HepG2 (cell line): ENCODE measurements at regions not wholly inside any gene's neighbourhood (a gene's known extent, or its start where the extent isn't known, plus 50 kb on each side); places are given as distances from the start of the nearest gene placed in this dataset.

Experiments used
- ELF4 ChIP-seq: sonication (generic); formaldehyde crosslinking; IDR thresholded peaks from 2 replicates; pipeline ENCODE4 v1.5.0; 2020; ENCODE audit warnings: missing genetic modification reagents, mild to moderate bottlenecking, moderate library complexity, borderline replicate concordance
- GLI4 ChIP-seq: sonication (generic); formaldehyde crosslinking; IDR thresholded peaks from 2 replicates; pipeline ENCODE4 v1.5.1; 2020; ENCODE audit warnings: missing genetic modification reagents, mild to moderate bottlenecking, moderate library complexity, borderline replicate concordance
- HIVEP1 ChIP-seq: sonication (generic); formaldehyde crosslinking; IDR thresholded peaks from 2 replicates; pipeline ENCODE4 v1.4.0; 2020; ENCODE audit warnings: mild to moderate bottlenecking, missing genetic modification reagents
- MAZ ChIP-seq, 2 experiments: sonication (generic) in 1 of 2; formaldehyde crosslinking in 1 of 2; IDR thresholded peaks; 2 replicates each; pipeline versions ENCODE4 v1.5.0 to v1.6.1; 2012 to 2020; ENCODE audit warnings: low read depth in 2 of 2, mild to moderate bottlenecking in 2 of 2, borderline replicate concordance in 1 of 2, improper control_type of control experiment in 1 of 2, low read length in 1 of 2, missing genetic modification reagents in 1 of 2, moderate library complexity in 1 of 2
- MXI1 ChIP-seq: IDR thresholded peaks from 3 replicates; pipeline ENCODE4 v1.6.1; 2012; ENCODE audit warnings: low read depth, low read length, inconsistent platforms, borderline replicate concordance
- NFE2L2 ChIP-seq: fragments of 150-350 bp; IDR thresholded peaks from 2 replicates; pipeline ENCODE4 v1.6.1; 2014; ENCODE audit warnings: low read length
- NR2F2 ChIP-seq: IDR thresholded peaks from 2 replicates; pipeline ENCODE4 v1.6.1; 2012; ENCODE audit warnings: low read depth, inconsistent platforms, borderline replicate concordance
- SALL2 ChIP-seq: sonication (generic); formaldehyde crosslinking; IDR thresholded peaks from 2 replicates; pipeline ENCODE4 v1.8.1; 2023; ENCODE audit warnings: mild to moderate bottlenecking, missing genetic modification reagents, inconsistent platforms
- ZNF354B ChIP-seq: sonication (generic); formaldehyde crosslinking; IDR thresholded peaks from 2 replicates; pipeline ENCODE4 v1.8.0; 2022; ENCODE audit warnings: mild to moderate bottlenecking, missing genetic modification reagents
- ZNF552 ChIP-seq: sonication (generic); formaldehyde crosslinking; IDR thresholded peaks from 2 replicates; pipeline ENCODE4 v1.9.0; 2022; ENCODE audit warnings: missing genetic modification reagents, mild to moderate bottlenecking, borderline replicate concordance
- TF ChIP-seq, protein P1 (sequence below): sonication (generic); formaldehyde crosslinking; IDR thresholded peaks from 2 replicates; pipeline ENCODE4 v1.4.0; 2020; ENCODE audit warnings: missing genetic modification reagents
- TF ChIP-seq, protein P2 (sequence below): sonication (generic); formaldehyde crosslinking; IDR thresholded peaks from 2 replicates; pipeline ENCODE4 v1.5.0; 2020; ENCODE audit warnings: missing genetic modification reagents, mild to moderate bottlenecking, borderline replicate concordance
- TF ChIP-seq, protein P3 (sequence below): sonication (generic); formaldehyde crosslinking; IDR thresholded peaks from 2 replicates; pipeline ENCODE4 v1.5.0; 2020; ENCODE audit warnings: mild to moderate bottlenecking, missing genetic modification reagents, moderate library complexity
- TF ChIP-seq, protein P4 (sequence below): sonication (generic); formaldehyde crosslinking; IDR thresholded peaks from 2 replicates; pipeline ENCODE4 v1.8.0; 2022; ENCODE audit warnings: missing genetic modification reagents, mild to moderate bottlenecking, moderate library complexity, borderline replicate concordance

DNA sequence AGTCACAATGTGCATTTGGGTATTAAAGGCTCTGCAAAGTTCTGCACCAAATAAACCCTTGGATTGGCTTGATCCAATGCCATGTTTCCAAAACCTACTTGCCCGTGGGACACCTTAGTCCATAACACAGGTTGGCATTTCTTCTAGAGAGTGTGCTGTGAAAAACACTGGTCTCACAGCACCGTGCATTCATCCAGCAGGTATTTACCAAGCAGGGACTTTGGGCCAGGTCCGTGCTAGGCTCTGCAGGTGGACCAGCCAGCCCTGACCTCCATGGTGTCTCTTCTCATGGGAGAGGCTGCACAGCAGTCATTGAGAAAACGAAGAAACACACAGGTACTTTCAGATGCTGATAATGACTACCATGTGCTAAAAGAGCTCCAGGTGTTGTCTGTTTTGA is 112.6 kb downstream of the CDH26 start:
- TF ChIP-seq ELF4 (no peak), HIVEP1 (CRISPR knock-in tag) (no peak), MAZ (IDR thresholded peaks at IDR 0.05; ENCODE audit: borderline replicate concordance, low read depth, low read length) (no peak), MAZ (CRISPR knock-in tag; IDR thresholded peaks at IDR 0.05; ENCODE audit: low read depth) (no peak), SALL2 (no peak), ZNF552 (CRISPR knock-in tag) (no peak), NFE2L2 (no peak), ZNF354B (CRISPR knock-in tag) (no peak), GLI4 (CRISPR knock-in tag) (no peak), NR2F2 (no peak), MXI1 (no peak)
- TF ChIP-seq, protein P1, sequence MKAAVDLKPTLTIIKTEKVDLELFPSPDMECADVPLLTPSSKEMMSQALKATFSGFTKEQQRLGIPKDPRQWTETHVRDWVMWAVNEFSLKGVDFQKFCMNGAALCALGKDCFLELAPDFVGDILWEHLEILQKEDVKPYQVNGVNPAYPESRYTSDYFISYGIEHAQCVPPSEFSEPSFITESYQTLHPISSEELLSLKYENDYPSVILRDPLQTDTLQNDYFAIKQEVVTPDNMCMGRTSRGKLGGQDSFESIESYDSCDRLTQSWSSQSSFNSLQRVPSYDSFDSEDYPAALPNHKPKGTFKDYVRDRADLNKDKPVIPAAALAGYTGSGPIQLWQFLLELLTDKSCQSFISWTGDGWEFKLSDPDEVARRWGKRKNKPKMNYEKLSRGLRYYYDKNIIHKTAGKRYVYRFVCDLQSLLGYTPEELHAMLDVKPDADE (CRISPR knock-in tag): no peak
- TF ChIP-seq, protein P2, sequence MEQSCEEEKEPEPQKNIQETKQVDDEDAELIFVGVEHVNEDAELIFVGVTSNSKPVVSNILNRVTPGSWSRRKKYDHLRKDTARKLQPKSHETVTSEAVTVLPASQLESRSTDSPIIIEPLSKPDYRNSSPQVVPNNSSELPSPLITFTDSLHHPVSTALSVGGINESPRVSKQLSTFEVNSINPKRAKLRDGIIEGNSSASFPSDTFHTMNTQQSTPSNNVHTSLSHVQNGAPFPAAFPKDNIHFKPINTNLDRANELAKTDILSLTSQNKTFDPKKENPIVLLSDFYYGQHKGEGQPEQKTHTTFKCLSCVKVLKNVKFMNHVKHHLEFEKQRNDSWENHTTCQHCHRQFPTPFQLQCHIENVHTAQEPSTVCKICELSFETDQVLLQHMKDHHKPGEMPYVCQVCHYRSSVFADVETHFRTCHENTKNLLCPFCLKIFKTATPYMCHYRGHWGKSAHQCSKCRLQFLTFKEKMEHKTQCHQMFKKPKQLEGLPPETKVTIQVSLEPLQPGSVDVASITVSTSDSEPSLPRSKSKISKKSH (CRISPR knock-in tag): no peak
- TF ChIP-seq, protein P3, sequence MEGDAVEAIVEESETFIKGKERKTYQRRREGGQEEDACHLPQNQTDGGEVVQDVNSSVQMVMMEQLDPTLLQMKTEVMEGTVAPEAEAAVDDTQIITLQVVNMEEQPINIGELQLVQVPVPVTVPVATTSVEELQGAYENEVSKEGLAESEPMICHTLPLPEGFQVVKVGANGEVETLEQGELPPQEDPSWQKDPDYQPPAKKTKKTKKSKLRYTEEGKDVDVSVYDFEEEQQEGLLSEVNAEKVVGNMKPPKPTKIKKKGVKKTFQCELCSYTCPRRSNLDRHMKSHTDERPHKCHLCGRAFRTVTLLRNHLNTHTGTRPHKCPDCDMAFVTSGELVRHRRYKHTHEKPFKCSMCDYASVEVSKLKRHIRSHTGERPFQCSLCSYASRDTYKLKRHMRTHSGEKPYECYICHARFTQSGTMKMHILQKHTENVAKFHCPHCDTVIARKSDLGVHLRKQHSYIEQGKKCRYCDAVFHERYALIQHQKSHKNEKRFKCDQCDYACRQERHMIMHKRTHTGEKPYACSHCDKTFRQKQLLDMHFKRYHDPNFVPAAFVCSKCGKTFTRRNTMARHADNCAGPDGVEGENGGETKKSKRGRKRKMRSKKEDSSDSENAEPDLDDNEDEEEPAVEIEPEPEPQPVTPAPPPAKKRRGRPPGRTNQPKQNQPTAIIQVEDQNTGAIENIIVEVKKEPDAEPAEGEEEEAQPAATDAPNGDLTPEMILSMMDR: no peak
- TF ChIP-seq, protein P4, sequence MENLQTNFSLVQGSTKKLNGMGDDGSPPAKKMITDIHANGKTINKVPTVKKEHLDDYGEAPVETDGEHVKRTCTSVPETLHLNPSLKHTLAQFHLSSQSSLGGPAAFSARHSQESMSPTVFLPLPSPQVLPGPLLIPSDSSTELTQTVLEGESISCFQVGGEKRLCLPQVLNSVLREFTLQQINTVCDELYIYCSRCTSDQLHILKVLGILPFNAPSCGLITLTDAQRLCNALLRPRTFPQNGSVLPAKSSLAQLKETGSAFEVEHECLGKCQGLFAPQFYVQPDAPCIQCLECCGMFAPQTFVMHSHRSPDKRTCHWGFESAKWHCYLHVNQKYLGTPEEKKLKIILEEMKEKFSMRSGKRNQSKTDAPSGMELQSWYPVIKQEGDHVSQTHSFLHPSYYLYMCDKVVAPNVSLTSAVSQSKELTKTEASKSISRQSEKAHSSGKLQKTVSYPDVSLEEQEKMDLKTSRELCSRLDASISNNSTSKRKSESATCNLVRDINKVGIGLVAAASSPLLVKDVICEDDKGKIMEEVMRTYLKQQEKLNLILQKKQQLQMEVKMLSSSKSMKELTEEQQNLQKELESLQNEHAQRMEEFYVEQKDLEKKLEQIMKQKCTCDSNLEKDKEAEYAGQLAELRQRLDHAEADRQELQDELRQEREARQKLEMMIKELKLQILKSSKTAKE (CRISPR knock-in tag): no peak
